ENCODE measurements at regions not wholly inside any gene's neighbourhood (a gene's known extent, or its start where the extent isn't known, plus 50 kb on each side); places are given as distances from the start of the nearest gene placed in this dataset.

GRCh38 chr14:48853159-48853558 is 733.0 kb downstream of the RPS29 start:
- TF ChIP-seq ZFP30 (CRISPR knock-in tag; IDR thresholded peaks at IDR 0.05) (no peak), ISL1 (CRISPR knock-in tag; IDR thresholded peaks at IDR 0.05) (no peak), ZFP3 (CRISPR knock-in tag; IDR thresholded peaks at IDR 0.05) (no peak), CSDC2 (CRISPR knock-in tag; IDR thresholded peaks at IDR 0.05) (no peak)

All from SK-N-SH treated with all-trans-retinoic acid at 6 μM for 48 hours (cell line).